Breast epithelium (tissue), 3 donors: ENCODE measurements at regions not wholly inside any gene's neighbourhood (a gene's known extent, or its start where the extent isn't known, plus 50 kb on each side); places are given as distances from the start of the nearest gene placed in this dataset.

Experiments used
- CTCF ChIP-seq, 3 donors: fragments of 450-650 bp; IDR thresholded peaks; one replicate each; pipeline ENCODE4 v1.5.1; 2016 to 2017; ENCODE audit warnings: antibody characterized with exemption in 3 of 3, mild to moderate bottlenecking in 3 of 3, moderate library complexity in 3 of 3
- POLR2A ChIP-seq: fragments of 450-650 bp; IDR thresholded peaks from one replicate; pipeline ENCODE4 v1.6.1; 2016; ENCODE audit warnings: antibody characterized with exemption, mild to moderate bottlenecking, moderate library complexity
- POLR2AphosphoS5 ChIP-seq, 3 donors: sonication (generic); formaldehyde crosslinking; IDR thresholded peaks; one replicate each; pipeline ENCODE4 v1.6.1; 2017; ENCODE audit warnings: antibody characterized with exemption in 3 of 3

DNA sequence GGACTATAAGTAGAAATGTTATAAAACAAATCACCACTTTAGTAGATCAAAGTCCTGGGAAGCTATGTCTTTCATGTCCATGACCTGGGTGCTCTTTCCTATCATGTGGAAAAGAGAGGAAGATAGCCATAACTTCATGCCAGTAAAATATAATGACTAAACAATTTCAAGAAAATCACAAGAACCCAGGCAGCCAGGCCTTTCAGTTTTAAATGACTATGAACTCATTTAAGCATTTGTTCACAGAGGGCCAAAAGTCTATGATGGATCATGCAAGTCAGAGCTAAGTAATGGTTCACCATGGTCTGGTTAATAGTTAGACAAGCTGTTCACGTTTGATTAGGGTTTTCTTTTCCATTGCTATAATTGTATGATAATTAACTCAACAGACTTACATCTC, 155.8 kb downstream of the PPARGC1A start:
- no peak for TF ChIP-seq POLR2A
- no peak for TF ChIP-seq CTCF (IDR thresholded peaks at IDR 0.05)
- no peak for TF ChIP-seq POLR2AphosphoS5 (IDR thresholded peaks at IDR 0.05)
